Pulmonary artery endothelial cell (primary cell): ENCODE measurements at regions not wholly inside any gene's neighbourhood (a gene's known extent, or its start where the extent isn't known, plus 50 kb on each side); places are given as distances from the start of the nearest gene placed in this dataset.
"Not testable (repeated sequence)": the region's sequence is repeated elsewhere in the genome, so short reads cannot be mapped to it uniquely, and the experiment has no call there.

Experiments used
- DNase-seq: peaks from one replicate; pipeline ENCODE4 v3.0.0-alpha.2; 2011; ENCODE audit warnings: low read depth, low spot score

- DNase-seq, result no peak
These were observed 350.2 kb upstream of the CELF2 start for GRCh38 chr10:10667466-10667865.

- DNase-seq, result no peak
These were observed 340.7 kb upstream of the CELF2 start for GRCh38 chr10:10676972-10677371.

- DNase-seq, result peak; percentile 1
These were observed 340.2 kb upstream of the CELF2 start for GRCh38 chr10:10677479-10677878.

- DNase-seq, result no peak
These were observed 337.2 kb upstream of the CELF2 start for GRCh38 chr10:10680496-10680895.

GRCh38 chr10:10684972-10685371, 332.7 kb upstream of the CELF2 start:
- DNase-seq, result no peak

GRCh38 chr10:10685566-10685965, 332.1 kb upstream of the CELF2 start:
- DNase-seq, result no peak

- no peak for DNase-seq
These were observed 329.9 kb upstream of the CELF2 start for GRCh38 chr10:10687751-10688150.

- DNase-seq, result no peak
These were observed 318.2 kb upstream of the CELF2 start for GRCh38 chr10:10699427-10699826.

- no peak for DNase-seq
These were observed 316.5 kb upstream of the CELF2 start for GRCh38 chr10:10701084-10701611.

- DNase-seq, result no peak
These were observed 315.5 kb upstream of the CELF2 start for GRCh38 chr10:10702211-10702610.

GRCh38 chr10:10703382-10703781, 314.3 kb upstream of the CELF2 start:
- DNase-seq, result no peak

- DNase-seq, result no peak
These were observed 305.4 kb upstream of the CELF2 start for GRCh38 chr10:10712155-10712704.

- DNase-seq, result no peak
These were observed 303.3 kb upstream of the CELF2 start for GRCh38 chr10:10714327-10714726.

- no peak for DNase-seq
These were observed 300.7 kb upstream of the CELF2 start for GRCh38 chr10:10716972-10717371.

GRCh38 chr10:10722422-10722821, 295.2 kb upstream of the CELF2 start:
- no peak for DNase-seq

GRCh38 chr10:10725196-10725595, 292.5 kb upstream of the CELF2 start:
- DNase-seq, result no peak

- DNase-seq, result no peak
These were observed 291.6 kb upstream of the CELF2 start for GRCh38 chr10:10726101-10726500.

- not testable (repeated sequence) for DNase-seq
These were observed 290.3 kb upstream of the CELF2 start for GRCh38 chr10:10727411-10727810.

GRCh38 chr10:10727812-10728211, 289.9 kb upstream of the CELF2 start:
- no peak for DNase-seq

- DNase-seq, result no peak
These were observed 287.1 kb upstream of the CELF2 start for GRCh38 chr10:10730471-10731043.

- DNase-seq, result no peak
These were observed 286.3 kb upstream of the CELF2 start for GRCh38 chr10:10731366-10731765.

GRCh38 chr10:10734356-10735064, 283.2 kb upstream of the CELF2 start:
- no peak for DNase-seq

GRCh38 chr10:10745291-10745690, 272.4 kb upstream of the CELF2 start:
- DNase-seq, result no peak
